SK-N-SH (cell line): ENCODE measurements at regions not wholly inside any gene's neighbourhood (a gene's known extent, or its start where the extent isn't known, plus 50 kb on each side); places are given as distances from the start of the nearest gene placed in this dataset.

Experiments
- CTCF ChIA-PET: fragments of 300-600, 350-600 bp; formaldehyde crosslinking; extraction: SDS; loops from one replicate; lab custom pipeline; 2021; lab: Yijun Ruan, JAX
- POLR2A ChIA-PET: fragments of 350-600 bp; sonication (Branson Sonifier 250); formaldehyde crosslinking; extraction: SDS; loops from one replicate; lab custom pipeline; 2020; ENCODE audit warnings: antibody characterized with exemption, inconsistent platforms; lab: Yijun Ruan, JAX
- DNase-seq: peaks from one replicate; pipeline ENCODE4 v3.0.0; 2012
- H2AFZ ChIP-seq: fragments of 200-600 bp; sonication (generic); 2 replicates; pipeline ENCODE4 v1.8.1; 2016; ENCODE audit warnings: antibody characterized with exemption, mild to moderate bottlenecking, low read depth
- H3F3A ChIP-seq: fragments of 200-600 bp; sonication (generic); replicated peaks from 2 replicates; pipeline ENCODE3; 2016; ENCODE audit warnings: antibody characterized with exemption, mild to moderate bottlenecking; ENCODE audit not compliant: insufficient read depth
- H3K27ac ChIP-seq, 2 experiments: fragments of 200-500 bp in 1 of 2; fragments of 200-600 bp in 1 of 2; sonication (Bioruptor generic) in 1 of 2; sonication (generic), shearing (Covaris generic) in 1 of 2; 2 replicates each; pipeline versions ENCODE4 v1.5.1 to v1.6.1; 2014 to 2016; ENCODE audit warnings: low read depth in 2 of 2, inconsistent platforms in 1 of 2, low read length in 1 of 2, mild to moderate bottlenecking in 1 of 2, mixed read lengths in 1 of 2
- H3K27me3 ChIP-seq: fragments of 200-600 bp; sonication (generic), shearing (Covaris generic); 2 replicates; pipeline ENCODE4 v1.6.1; 2016; ENCODE audit warnings: mixed run types; ENCODE audit not compliant: insufficient read depth
- H3K36me3 ChIP-seq, 2 experiments: fragments of 200-500 bp in 1 of 2; fragments of 200-600 bp in 1 of 2; sonication (Bioruptor generic) in 1 of 2; sonication (generic) in 1 of 2; replicated peaks in 1 of 2; 2 replicates each; pipeline versions ENCODE3 to v1.5.1; 2014 to 2016; ENCODE audit warnings: low read length in 1 of 2, mild to moderate bottlenecking in 1 of 2; ENCODE audit not compliant: insufficient read depth in 2 of 2, control insufficient read depth in 1 of 2
- H3K4me1 ChIP-seq, 2 experiments: fragments of 200-500 bp in 1 of 2; fragments of 200-600 bp in 1 of 2; sonication (Bioruptor generic) in 1 of 2; sonication (generic), shearing (Covaris generic) in 1 of 2; 2 replicates each; pipeline versions ENCODE4 v1.5.1 to v1.6.1; 2014 to 2016; ENCODE audit warnings: low read depth in 1 of 2, low read length in 1 of 2, mixed run types in 1 of 2; ENCODE audit not compliant: insufficient read depth in 2 of 2, control insufficient read depth in 1 of 2
- H3K4me2 ChIP-seq: fragments of 200-600 bp; sonication (generic), shearing (Covaris generic); 2 replicates; pipeline ENCODE4 v1.6.1; 2017; ENCODE audit warnings: mixed run types
- H3K4me3 ChIP-seq, 2 experiments: fragments of 200-500 bp in 1 of 2; fragments of 200-600 bp in 1 of 2; sonication (Bioruptor generic) in 1 of 2; sonication (generic), shearing (Covaris generic) in 1 of 2; 2 replicates each; pipeline versions ENCODE4 v1.5.1 to v1.8.1; 2014 to 2016; ENCODE audit warnings: low read depth in 2 of 2, inconsistent platforms in 1 of 2, low read length in 1 of 2, mild to moderate bottlenecking in 1 of 2, mixed read lengths in 1 of 2, moderate library complexity in 1 of 2
- H3K79me2 ChIP-seq: fragments of 200-600 bp; sonication (generic); 2 replicates; pipeline ENCODE4 v1.8.1; 2017; ENCODE audit warnings: mild to moderate bottlenecking; ENCODE audit not compliant: insufficient read depth
- H3K9ac ChIP-seq: fragments of 200-600 bp; sonication (generic); 2 replicates; pipeline ENCODE4 v1.6.1; 2017; ENCODE audit warnings: mixed run types
- H3K9me2 ChIP-seq: fragments of 200-600 bp; sonication (generic); 2 replicates; pipeline ENCODE4 v1.6.1; 2017; ENCODE audit warnings: mixed run types
- H3K9me3 ChIP-seq: fragments of 200-600 bp; sonication (generic); 2 replicates; pipeline ENCODE4 v1.6.1; 2017; ENCODE audit warnings: mixed run types, mild to moderate bottlenecking, moderate library complexity
- H4K20me1 ChIP-seq: fragments of 200-600 bp; sonication (generic); 2 replicates; pipeline ENCODE4 v1.6.1; 2017; ENCODE audit warnings: mild to moderate bottlenecking, mixed run types; ENCODE audit not compliant: insufficient read depth
- EZH2phosphoT487 ChIP-seq: fragments of 200-600 bp; sonication (generic); IDR thresholded peaks from 2 replicates; pipeline ENCODE4 v1.6.1; 2017; ENCODE audit warnings: low read depth, mixed run types, mild to moderate bottlenecking, antibody characterized with exemption, moderate library complexity, borderline replicate concordance
- FOXJ3 ChIP-seq: sonication (generic); formaldehyde crosslinking; IDR thresholded peaks from 2 replicates; pipeline ENCODE4 v1.5.1; 2020; ENCODE audit warnings: mild to moderate bottlenecking, missing genetic modification reagents
- FOXM1 ChIP-seq: IDR thresholded peaks from 2 replicates; pipeline ENCODE4 v1.4.0; 2012; ENCODE audit warnings: low read depth, mild to moderate bottlenecking
- GABPA ChIP-seq: IDR thresholded peaks from 2 replicates; pipeline ENCODE4 v1.4.0; 2012; ENCODE audit warnings: low read depth, mild to moderate bottlenecking
- JUND ChIP-seq: IDR thresholded peaks from 2 replicates; pipeline ENCODE4 v1.4.0; 2012
- MEF2A ChIP-seq: IDR thresholded peaks from 2 replicates; pipeline ENCODE4 v1.4.0; 2012; ENCODE audit warnings: low read depth, borderline replicate concordance
- MXI1 ChIP-seq: IDR thresholded peaks from 2 replicates; pipeline ENCODE4 v1.6.1; 2012; ENCODE audit warnings: mild to moderate bottlenecking, low read depth, low read length, improper control_type of control experiment
- NFIC ChIP-seq: IDR thresholded peaks from 2 replicates; pipeline ENCODE4 v1.4.0; 2012; ENCODE audit warnings: borderline replicate concordance
- NRF1 ChIP-seq: IDR thresholded peaks from 2 replicates; pipeline ENCODE4 v1.6.1; 2012; ENCODE audit warnings: low read depth, mild to moderate bottlenecking, low read length
- POLR2AphosphoS5 ChIP-seq: IDR thresholded peaks from 2 replicates; pipeline ENCODE4 v1.6.1; 2012; ENCODE audit warnings: low read depth, low read length
- RAD21 ChIP-seq: IDR thresholded peaks from 2 replicates; pipeline ENCODE4 v1.6.1; 2012; ENCODE audit warnings: mild to moderate bottlenecking, low read length
- RCOR1 ChIP-seq: fragments of 150-350 bp; IDR thresholded peaks from 2 replicates; pipeline ENCODE4 v1.6.1; 2017; ENCODE audit warnings: antibody characterized with exemption, low read length
- RFX5 ChIP-seq: IDR thresholded peaks from 2 replicates; pipeline ENCODE4 v1.6.1; 2012; ENCODE audit warnings: mild to moderate bottlenecking, improper control_type of control experiment, low read length
- RXRA ChIP-seq: IDR thresholded peaks from 2 replicates; pipeline ENCODE4 v1.4.0; 2012; ENCODE audit warnings: low read depth, mild to moderate bottlenecking, borderline replicate concordance
- SMC3 ChIP-seq: IDR thresholded peaks from 2 replicates; pipeline ENCODE4 v1.6.1; 2012; ENCODE audit warnings: low read depth, low read length, improper control_type of control experiment
- TAF1 ChIP-seq: IDR thresholded peaks from 2 replicates; pipeline ENCODE4 v1.6.1; 2012; ENCODE audit warnings: low read depth, mild to moderate bottlenecking, low read length, moderate library complexity, borderline replicate concordance
- TCF12 ChIP-seq: IDR thresholded peaks from 2 replicates; pipeline ENCODE4 v1.4.0; 2012
- TEAD4 ChIP-seq: IDR thresholded peaks from 2 replicates; pipeline ENCODE4 v1.4.0; 2012; ENCODE audit warnings: mild to moderate bottlenecking, borderline replicate concordance; ENCODE audit not compliant: insufficient read depth
- WGBS: methylation state at CpG from one replicate; pipeline ENCODE4 v1.1.6; 2017; ENCODE audit warnings: low lambda C conversion rate; 5-methylcytosine and 5-hydroxymethylcytosine counted together
- TF ChIP-seq, protein P1 (sequence below): IDR thresholded peaks from 2 replicates; pipeline ENCODE4; 2012
- TF ChIP-seq, protein P2 (sequence below): IDR thresholded peaks from 2 replicates; pipeline ENCODE4 v1.4.0; 2012; ENCODE audit warnings: low read depth
- TF ChIP-seq, protein P3 (sequence below): fragments of 200-600 bp; sonication (generic); IDR thresholded peaks from 2 replicates; pipeline ENCODE4 v1.6.1; 2017; ENCODE audit warnings: antibody characterized with exemption, mild to moderate bottlenecking, moderate library complexity
- TF ChIP-seq, protein P4 (sequence below): fragments of 150-350 bp; IDR thresholded peaks from 2 replicates; pipeline ENCODE4 v1.6.1; 2016; ENCODE audit warnings: mild to moderate bottlenecking, low read depth, low read length

DNA sequence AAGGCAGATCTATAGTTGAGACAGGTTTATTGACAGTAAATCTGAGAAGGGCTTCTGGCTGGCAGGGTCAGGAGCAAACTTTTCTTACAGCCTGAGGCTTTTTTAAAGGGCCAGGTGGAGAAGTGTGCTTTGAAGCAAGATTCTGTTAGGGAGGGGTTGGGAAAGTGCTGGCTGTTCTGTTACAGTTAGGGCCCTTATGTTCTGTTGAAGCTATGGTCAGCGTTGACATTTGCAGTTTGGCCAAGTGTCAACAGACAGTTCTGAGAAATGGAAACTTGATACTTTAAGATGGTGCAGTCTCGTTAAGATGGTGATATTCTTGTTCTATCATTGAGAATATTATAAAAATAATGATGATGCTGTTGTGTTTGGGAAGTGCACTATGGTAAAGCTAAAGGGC lies 154.2 kb downstream of the RDH14 start:
- POLR2A ChIA-PET = no interaction called here

DNA sequence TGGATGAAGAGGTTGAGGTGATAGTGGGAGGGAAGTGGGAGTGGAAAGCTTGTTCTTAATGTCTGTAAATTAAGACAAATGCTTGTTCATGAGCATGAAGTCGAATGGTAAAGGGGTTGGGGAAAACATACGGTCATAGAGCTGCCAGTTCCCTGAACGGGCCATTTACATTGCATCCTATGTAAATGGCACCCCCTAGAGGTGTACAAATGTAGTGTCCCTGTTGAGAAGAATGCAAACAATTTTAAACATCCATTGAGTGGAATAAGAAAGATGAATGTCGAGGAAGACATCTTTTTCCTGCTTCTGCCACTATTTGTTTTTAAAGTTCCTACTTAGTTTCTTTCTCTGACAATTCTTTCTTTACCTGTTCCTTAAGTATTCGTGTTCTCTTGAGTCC lies 155.7 kb downstream of the RDH14 start:
- Histone ChIP-seq H3K36me3 (no peaks in the 10 kb centered on the region), H3K9me2 (no peaks in the 10 kb centered on the region), H3K9ac (no peak overlapping the region), H3K4me2 (no peak overlapping the region), H3F3A (no peaks in the 10 kb centered on the region), H2AFZ (no peak overlapping the region), H3K4me3 (no peak overlapping the region), H3K9me3 (no peaks in the 10 kb centered on the region), H4K20me1 (no peaks in the 10 kb centered on the region), H3K79me2 (no peaks in the 10 kb centered on the region), H3K27ac (no peak overlapping the region), H3K27me3 (no peaks in the 10 kb centered on the region), H3K4me1 (no peaks in the 10 kb centered on the region; a peak in 1 of 4 replicates)
- TF ChIP-seq JUND (no peak), RCOR1 (no peak), SMC3 (0 out of 2 replicates have a peak, but pooled peaks have one; percentile 10), TEAD4 (no peak), FOXJ3 (CRISPR knock-in tag) (no peak), NFIC (no peak), RFX5 (no peak), RAD21 (peak; percentile 44), POLR2AphosphoS5 (no peak), MXI1 (no peak), EZH2phosphoT487 (no peak), FOXM1 (no peak), MEF2A (no peak), TCF12 (no peak), GABPA (no peak), RXRA (no peak)
- TF ChIP-seq, protein P1, sequence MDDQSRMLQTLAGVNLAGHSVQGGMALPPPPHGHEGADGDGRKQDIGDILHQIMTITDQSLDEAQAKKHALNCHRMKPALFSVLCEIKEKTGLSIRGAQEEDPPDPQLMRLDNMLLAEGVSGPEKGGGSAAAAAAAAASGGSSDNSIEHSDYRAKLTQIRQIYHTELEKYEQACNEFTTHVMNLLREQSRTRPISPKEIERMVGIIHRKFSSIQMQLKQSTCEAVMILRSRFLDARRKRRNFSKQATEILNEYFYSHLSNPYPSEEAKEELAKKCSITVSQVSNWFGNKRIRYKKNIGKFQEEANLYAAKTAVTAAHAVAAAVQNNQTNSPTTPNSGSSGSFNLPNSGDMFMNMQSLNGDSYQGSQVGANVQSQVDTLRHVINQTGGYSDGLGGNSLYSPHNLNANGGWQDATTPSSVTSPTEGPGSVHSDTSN = no peak
- TF ChIP-seq, protein P2, sequence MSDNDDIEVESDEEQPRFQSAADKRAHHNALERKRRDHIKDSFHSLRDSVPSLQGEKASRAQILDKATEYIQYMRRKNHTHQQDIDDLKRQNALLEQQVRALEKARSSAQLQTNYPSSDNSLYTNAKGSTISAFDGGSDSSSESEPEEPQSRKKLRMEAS = no peak
- TF ChIP-seq, protein P3, sequence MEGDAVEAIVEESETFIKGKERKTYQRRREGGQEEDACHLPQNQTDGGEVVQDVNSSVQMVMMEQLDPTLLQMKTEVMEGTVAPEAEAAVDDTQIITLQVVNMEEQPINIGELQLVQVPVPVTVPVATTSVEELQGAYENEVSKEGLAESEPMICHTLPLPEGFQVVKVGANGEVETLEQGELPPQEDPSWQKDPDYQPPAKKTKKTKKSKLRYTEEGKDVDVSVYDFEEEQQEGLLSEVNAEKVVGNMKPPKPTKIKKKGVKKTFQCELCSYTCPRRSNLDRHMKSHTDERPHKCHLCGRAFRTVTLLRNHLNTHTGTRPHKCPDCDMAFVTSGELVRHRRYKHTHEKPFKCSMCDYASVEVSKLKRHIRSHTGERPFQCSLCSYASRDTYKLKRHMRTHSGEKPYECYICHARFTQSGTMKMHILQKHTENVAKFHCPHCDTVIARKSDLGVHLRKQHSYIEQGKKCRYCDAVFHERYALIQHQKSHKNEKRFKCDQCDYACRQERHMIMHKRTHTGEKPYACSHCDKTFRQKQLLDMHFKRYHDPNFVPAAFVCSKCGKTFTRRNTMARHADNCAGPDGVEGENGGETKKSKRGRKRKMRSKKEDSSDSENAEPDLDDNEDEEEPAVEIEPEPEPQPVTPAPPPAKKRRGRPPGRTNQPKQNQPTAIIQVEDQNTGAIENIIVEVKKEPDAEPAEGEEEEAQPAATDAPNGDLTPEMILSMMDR = peak; percentile 64
- DNase-seq = peak; percentile 25
- ChIA-PET CTCF (interaction anchor here (0.8 to 2.4 kb wide), 12 partner anchors 9 to 975 kb away, joined by 3 to 18 read pairs (median 5); no protein-coding TSS in a partner anchor), POLR2A (no interaction called here)
- 24% methylated on average over 5 of the region's 5 CpGs for WGBS

More for the DNA sequence above, 154.2 kb downstream of the RDH14 start:
- Histone ChIP-seq H3K9me3 (no peaks in the 10 kb centered on the region), H3K4me1 (no peaks in the 10 kb centered on the region; a peak in 1 of 4 replicates), H3K4me3 (no peak overlapping the region), H3K36me3 (no peaks in the 10 kb centered on the region), H3K27me3 (no peaks in the 10 kb centered on the region), H2AFZ (no peak overlapping the region), H3F3A (no peaks in the 10 kb centered on the region), H3K9ac (no peak overlapping the region), H4K20me1 (no peaks in the 10 kb centered on the region), H3K79me2 (no peaks in the 10 kb centered on the region), H3K27ac (no peak overlapping the region), H3K9me2 (no peaks in the 10 kb centered on the region), H3K4me2 (no peak overlapping the region)
- CTCF ChIA-PET = interaction anchor here (2.4 kb wide), 1 partner anchor 18 kb away, joined by 7 read pairs; no protein-coding TSS in a partner anchor
- no peak for TF ChIP-seq TAF1
- TF ChIP-seq, protein P4, sequence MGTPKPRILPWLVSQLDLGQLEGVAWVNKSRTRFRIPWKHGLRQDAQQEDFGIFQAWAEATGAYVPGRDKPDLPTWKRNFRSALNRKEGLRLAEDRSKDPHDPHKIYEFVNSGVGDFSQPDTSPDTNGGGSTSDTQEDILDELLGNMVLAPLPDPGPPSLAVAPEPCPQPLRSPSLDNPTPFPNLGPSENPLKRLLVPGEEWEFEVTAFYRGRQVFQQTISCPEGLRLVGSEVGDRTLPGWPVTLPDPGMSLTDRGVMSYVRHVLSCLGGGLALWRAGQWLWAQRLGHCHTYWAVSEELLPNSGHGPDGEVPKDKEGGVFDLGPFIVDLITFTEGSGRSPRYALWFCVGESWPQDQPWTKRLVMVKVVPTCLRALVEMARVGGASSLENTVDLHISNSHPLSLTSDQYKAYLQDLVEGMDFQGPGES = no peak
- TF ChIP-seq FOXM1 = no peak
- TF ChIP-seq RCOR1 = no peak
- TF ChIP-seq, protein P1 = no peak
- no peak for TF ChIP-seq RAD21
- no peak for TF ChIP-seq MXI1
- no peak for TF ChIP-seq NRF1
- WGBS = 30% methylated on average over 2 of the region's 2 CpGs
- DNase-seq = no peak
